ENCODE measurements at regions not wholly inside any gene's neighbourhood (a gene's known extent, or its start where the extent isn't known, plus 50 kb on each side); places are given as distances from the start of the nearest gene placed in this dataset.

- TF ChIP-seq CTCF (IDR thresholded peaks at IDR 0.05) (no peak), POLR2A (IDR thresholded peaks at IDR 0.05) (no peak)
Observed at GRCh38 chr7:85734823-85735222, 548.0 kb upstream of the SEMA3D start.
